GM12878 (cell line): ENCODE measurements at regions not wholly inside any gene's neighbourhood (a gene's known extent, or its start where the extent isn't known, plus 50 kb on each side); places are given as distances from the start of the nearest gene placed in this dataset.

Experiments used
- CEBPB ChIP-seq, 2 experiments: fragments of 150-350 bp in 1 of 2; IDR thresholded peaks; 2 replicates each; pipeline ENCODE4 v1.6.1; 2012 to 2014; ENCODE audit warnings: low read depth in 2 of 2, low read length in 2 of 2, borderline replicate concordance in 1 of 2, inconsistent platforms in 1 of 2
- CREM ChIP-seq: IDR thresholded peaks from 2 replicates; pipeline ENCODE4 v1.6.1; 2014; ENCODE audit warnings: antibody characterized with exemption, low read depth
- EZH2 ChIP-seq: IDR thresholded peaks from 2 replicates; pipeline ENCODE4 v1.6.1; 2012; ENCODE audit warnings: low read depth, mild to moderate bottlenecking, control low read depth, inconsistent platforms, low read length, borderline replicate concordance; ENCODE audit not compliant: control insufficient read depth
- IKZF1 ChIP-seq: fragments of 450-650 bp; conservative IDR thresholded peaks from 2 replicates; pipeline ENCODE4 v1.6.1; 2017; ENCODE audit warnings: antibody characterized with exemption, mild to moderate bottlenecking
- MYC ChIP-seq: IDR thresholded peaks from 2 replicates; pipeline ENCODE4 v1.6.1; 2011; ENCODE audit warnings: mild to moderate bottlenecking, low read length, moderate library complexity, inconsistent platforms; ENCODE audit not compliant: insufficient read depth, insufficient replicate concordance, insufficient read length, severe bottlenecking
- POLR2AphosphoS5 ChIP-seq: IDR thresholded peaks from 2 replicates; pipeline ENCODE4 v1.6.1; 2011; ENCODE audit warnings: mild to moderate bottlenecking, low read length, inconsistent platforms
- RAD21 ChIP-seq: IDR thresholded peaks from 2 replicates; pipeline ENCODE4 v1.6.1; 2011; ENCODE audit warnings: mild to moderate bottlenecking, low read depth, low read length, moderate library complexity; ENCODE audit not compliant: insufficient read depth
- TCF3 ChIP-seq: IDR thresholded peaks from 2 replicates; pipeline ENCODE4 v1.6.1; 2012; ENCODE audit warnings: low read depth, mild to moderate bottlenecking, low read length, borderline replicate concordance; ENCODE audit not compliant: insufficient read depth
- TF ChIP-seq, protein P1 (sequence below): fragments of 450-650 bp; IDR thresholded peaks from 2 replicates; pipeline ENCODE4 v1.6.1; 2016; ENCODE audit warnings: mild to moderate bottlenecking

DNA sequence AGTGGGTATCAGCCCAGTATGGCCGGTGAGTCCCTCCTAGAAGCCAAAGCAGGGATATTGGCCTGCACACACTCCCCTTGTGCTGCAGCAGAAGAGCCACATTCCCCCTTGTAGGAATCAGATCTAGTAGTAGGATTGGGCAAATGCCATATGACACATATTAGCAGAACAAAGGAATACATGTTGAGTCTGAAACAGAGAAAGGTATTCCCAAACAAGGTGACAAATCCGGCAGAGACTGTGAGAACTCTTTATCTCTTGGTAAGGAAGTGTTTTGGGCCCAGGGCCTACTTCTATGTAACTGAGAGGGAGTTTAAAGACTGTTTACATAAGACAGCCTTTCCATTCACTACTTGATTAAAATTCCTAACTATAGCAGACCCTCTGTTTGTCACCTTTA, 1382.0 kb downstream of the FAM133A start:
- TF ChIP-seq POLR2AphosphoS5 (no peak), EZH2 (no peak), TCF3 (no peak), RAD21 (no peak), IKZF1 (no peak), MYC (no peak), CEBPB (IDR thresholded peaks at IDR 0.05; ENCODE audit: borderline replicate concordance in 1 of 2, low read depth in 2 of 2, low read length in 2 of 2) (no peak), CREM (no peak)
- TF ChIP-seq, protein P1, sequence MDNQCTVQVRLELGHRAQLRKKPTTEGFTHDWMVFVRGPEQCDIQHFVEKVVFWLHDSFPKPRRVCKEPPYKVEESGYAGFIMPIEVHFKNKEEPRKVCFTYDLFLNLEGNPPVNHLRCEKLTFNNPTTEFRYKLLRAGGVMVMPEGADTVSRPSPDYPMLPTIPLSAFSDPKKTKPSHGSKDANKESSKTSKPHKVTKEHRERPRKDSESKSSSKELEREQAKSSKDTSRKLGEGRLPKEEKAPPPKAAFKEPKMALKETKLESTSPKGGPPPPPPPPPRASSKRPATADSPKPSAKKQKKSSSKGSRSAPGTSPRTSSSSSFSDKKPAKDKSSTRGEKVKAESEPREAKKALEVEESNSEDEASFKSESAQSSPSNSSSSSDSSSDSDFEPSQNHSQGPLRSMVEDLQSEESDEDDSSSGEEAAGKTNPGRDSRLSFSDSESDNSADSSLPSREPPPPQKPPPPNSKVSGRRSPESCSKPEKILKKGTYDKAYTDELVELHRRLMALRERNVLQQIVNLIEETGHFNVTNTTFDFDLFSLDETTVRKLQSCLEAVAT, result no peak
